K562 (cell line): ENCODE measurements at regions not wholly inside any gene's neighbourhood (a gene's known extent, or its start where the extent isn't known, plus 50 kb on each side); places are given as distances from the start of the nearest gene placed in this dataset.

Experiments
- MTA3 ChIP-seq: fragments of 450-650 bp; formaldehyde crosslinking; IDR thresholded peaks from 2 replicates; pipeline ENCODE4 v1.6.1; 2017; ENCODE audit warnings: mild to moderate bottlenecking, borderline replicate concordance
- MYBL2 ChIP-seq, 2 experiments: fragments of 450-650 bp in 1 of 2; sonication (generic) in 1 of 2; formaldehyde crosslinking in 1 of 2; IDR thresholded peaks; 2 replicates each; pipeline versions ENCODE4 v1.6.1 to v1.8.1; 2017 to 2022; ENCODE audit warnings: borderline replicate concordance in 1 of 2, inconsistent platforms in 1 of 2, low read depth in 1 of 2, mild to moderate bottlenecking in 1 of 2, missing genetic modification reagents in 1 of 2, moderate library complexity in 1 of 2
- RBFOX2 ChIP-seq: fragments of 200-400 bp; formaldehyde crosslinking; IDR thresholded peaks from 2 replicates; pipeline ENCODE4 v1.6.1; 2017; ENCODE audit warnings: low read depth, mild to moderate bottlenecking, low read length, moderate library complexity
- ZBTB7A ChIP-seq: IDR thresholded peaks from 2 replicates; pipeline ENCODE4 v1.6.1; 2011; ENCODE audit warnings: low read depth, mild to moderate bottlenecking, low read length, moderate library complexity, borderline replicate concordance; ENCODE audit not compliant: control insufficient read depth
- TF ChIP-seq, protein P1 (sequence below): fragments of 450-650 bp; IDR thresholded peaks from 2 replicates; pipeline ENCODE4 v1.6.1; 2016; ENCODE audit warnings: mild to moderate bottlenecking, moderate library complexity
- TF ChIP-seq, protein P2 (sequence below): fragments of 450-650 bp; IDR thresholded peaks from 2 replicates; pipeline ENCODE4 v1.6.1; 2016; ENCODE audit warnings: missing biosample characterization, missing genetic modification characterization
- TF ChIP-seq, protein P3 (sequence below), 3 experiments: fragments of 200-800 bp in 1 of 3; fragments of 250-450 bp in 1 of 3; fragments of 450-650 bp in 1 of 3; sonication (Bioruptor Pico) in 1 of 3; sonication (Bioruptor generic) in 1 of 3; formaldehyde crosslinking in 1 of 3; IDR thresholded peaks; 2 replicates each; pipeline versions ENCODE4 v1.6.1 to v1.8.0; 2016 to 2022; ENCODE audit warnings: mild to moderate bottlenecking in 2 of 3, missing genetic modification characterization in 2 of 3, missing compliant biosample characterization in 1 of 3, moderate library complexity in 1 of 3

DNA sequence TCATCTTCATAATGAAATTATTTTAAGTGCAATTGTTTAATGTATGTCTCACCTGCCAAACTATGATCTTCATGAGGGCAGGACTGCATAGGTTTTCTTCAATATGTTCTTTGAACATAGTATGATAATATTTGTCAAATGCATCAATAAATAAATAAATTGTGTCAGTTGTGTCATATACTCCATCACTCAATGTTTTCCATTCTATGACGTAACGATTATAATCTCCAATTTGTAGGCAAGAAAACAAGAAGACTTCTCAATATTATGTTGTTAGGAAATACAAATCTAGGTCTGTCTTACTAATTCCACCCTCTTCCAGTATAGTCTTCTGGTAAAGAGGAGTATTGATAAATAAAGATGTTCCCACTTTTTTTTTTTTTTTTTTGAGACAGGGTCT is 858.1 kb downstream of the MAFB start (continued):
- TF ChIP-seq, protein P1, sequence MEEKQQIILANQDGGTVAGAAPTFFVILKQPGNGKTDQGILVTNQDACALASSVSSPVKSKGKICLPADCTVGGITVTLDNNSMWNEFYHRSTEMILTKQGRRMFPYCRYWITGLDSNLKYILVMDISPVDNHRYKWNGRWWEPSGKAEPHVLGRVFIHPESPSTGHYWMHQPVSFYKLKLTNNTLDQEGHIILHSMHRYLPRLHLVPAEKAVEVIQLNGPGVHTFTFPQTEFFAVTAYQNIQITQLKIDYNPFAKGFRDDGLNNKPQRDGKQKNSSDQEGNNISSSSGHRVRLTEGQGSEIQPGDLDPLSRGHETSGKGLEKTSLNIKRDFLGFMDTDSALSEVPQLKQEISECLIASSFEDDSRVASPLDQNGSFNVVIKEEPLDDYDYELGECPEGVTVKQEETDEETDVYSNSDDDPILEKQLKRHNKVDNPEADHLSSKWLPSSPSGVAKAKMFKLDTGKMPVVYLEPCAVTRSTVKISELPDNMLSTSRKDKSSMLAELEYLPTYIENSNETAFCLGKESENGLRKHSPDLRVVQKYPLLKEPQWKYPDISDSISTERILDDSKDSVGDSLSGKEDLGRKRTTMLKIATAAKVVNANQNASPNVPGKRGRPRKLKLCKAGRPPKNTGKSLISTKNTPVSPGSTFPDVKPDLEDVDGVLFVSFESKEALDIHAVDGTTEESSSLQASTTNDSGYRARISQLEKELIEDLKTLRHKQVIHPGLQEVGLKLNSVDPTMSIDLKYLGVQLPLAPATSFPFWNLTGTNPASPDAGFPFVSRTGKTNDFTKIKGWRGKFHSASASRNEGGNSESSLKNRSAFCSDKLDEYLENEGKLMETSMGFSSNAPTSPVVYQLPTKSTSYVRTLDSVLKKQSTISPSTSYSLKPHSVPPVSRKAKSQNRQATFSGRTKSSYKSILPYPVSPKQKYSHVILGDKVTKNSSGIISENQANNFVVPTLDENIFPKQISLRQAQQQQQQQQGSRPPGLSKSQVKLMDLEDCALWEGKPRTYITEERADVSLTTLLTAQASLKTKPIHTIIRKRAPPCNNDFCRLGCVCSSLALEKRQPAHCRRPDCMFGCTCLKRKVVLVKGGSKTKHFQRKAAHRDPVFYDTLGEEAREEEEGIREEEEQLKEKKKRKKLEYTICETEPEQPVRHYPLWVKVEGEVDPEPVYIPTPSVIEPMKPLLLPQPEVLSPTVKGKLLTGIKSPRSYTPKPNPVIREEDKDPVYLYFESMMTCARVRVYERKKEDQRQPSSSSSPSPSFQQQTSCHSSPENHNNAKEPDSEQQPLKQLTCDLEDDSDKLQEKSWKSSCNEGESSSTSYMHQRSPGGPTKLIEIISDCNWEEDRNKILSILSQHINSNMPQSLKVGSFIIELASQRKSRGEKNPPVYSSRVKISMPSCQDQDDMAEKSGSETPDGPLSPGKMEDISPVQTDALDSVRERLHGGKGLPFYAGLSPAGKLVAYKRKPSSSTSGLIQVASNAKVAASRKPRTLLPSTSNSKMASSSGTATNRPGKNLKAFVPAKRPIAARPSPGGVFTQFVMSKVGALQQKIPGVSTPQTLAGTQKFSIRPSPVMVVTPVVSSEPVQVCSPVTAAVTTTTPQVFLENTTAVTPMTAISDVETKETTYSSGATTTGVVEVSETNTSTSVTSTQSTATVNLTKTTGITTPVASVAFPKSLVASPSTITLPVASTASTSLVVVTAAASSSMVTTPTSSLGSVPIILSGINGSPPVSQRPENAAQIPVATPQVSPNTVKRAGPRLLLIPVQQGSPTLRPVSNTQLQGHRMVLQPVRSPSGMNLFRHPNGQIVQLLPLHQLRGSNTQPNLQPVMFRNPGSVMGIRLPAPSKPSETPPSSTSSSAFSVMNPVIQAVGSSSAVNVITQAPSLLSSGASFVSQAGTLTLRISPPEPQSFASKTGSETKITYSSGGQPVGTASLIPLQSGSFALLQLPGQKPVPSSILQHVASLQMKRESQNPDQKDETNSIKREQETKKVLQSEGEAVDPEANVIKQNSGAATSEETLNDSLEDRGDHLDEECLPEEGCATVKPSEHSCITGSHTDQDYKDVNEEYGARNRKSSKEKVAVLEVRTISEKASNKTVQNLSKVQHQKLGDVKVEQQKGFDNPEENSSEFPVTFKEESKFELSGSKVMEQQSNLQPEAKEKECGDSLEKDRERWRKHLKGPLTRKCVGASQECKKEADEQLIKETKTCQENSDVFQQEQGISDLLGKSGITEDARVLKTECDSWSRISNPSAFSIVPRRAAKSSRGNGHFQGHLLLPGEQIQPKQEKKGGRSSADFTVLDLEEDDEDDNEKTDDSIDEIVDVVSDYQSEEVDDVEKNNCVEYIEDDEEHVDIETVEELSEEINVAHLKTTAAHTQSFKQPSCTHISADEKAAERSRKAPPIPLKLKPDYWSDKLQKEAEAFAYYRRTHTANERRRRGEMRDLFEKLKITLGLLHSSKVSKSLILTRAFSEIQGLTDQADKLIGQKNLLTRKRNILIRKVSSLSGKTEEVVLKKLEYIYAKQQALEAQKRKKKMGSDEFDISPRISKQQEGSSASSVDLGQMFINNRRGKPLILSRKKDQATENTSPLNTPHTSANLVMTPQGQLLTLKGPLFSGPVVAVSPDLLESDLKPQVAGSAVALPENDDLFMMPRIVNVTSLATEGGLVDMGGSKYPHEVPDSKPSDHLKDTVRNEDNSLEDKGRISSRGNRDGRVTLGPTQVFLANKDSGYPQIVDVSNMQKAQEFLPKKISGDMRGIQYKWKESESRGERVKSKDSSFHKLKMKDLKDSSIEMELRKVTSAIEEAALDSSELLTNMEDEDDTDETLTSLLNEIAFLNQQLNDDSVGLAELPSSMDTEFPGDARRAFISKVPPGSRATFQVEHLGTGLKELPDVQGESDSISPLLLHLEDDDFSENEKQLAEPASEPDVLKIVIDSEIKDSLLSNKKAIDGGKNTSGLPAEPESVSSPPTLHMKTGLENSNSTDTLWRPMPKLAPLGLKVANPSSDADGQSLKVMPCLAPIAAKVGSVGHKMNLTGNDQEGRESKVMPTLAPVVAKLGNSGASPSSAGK, result no peak
- no peak for TF ChIP-seq ZBTB7A
- TF ChIP-seq, protein P2, sequence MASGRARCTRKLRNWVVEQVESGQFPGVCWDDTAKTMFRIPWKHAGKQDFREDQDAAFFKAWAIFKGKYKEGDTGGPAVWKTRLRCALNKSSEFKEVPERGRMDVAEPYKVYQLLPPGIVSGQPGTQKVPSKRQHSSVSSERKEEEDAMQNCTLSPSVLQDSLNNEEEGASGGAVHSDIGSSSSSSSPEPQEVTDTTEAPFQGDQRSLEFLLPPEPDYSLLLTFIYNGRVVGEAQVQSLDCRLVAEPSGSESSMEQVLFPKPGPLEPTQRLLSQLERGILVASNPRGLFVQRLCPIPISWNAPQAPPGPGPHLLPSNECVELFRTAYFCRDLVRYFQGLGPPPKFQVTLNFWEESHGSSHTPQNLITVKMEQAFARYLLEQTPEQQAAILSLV, result no peak
- TF ChIP-seq, protein P3, sequence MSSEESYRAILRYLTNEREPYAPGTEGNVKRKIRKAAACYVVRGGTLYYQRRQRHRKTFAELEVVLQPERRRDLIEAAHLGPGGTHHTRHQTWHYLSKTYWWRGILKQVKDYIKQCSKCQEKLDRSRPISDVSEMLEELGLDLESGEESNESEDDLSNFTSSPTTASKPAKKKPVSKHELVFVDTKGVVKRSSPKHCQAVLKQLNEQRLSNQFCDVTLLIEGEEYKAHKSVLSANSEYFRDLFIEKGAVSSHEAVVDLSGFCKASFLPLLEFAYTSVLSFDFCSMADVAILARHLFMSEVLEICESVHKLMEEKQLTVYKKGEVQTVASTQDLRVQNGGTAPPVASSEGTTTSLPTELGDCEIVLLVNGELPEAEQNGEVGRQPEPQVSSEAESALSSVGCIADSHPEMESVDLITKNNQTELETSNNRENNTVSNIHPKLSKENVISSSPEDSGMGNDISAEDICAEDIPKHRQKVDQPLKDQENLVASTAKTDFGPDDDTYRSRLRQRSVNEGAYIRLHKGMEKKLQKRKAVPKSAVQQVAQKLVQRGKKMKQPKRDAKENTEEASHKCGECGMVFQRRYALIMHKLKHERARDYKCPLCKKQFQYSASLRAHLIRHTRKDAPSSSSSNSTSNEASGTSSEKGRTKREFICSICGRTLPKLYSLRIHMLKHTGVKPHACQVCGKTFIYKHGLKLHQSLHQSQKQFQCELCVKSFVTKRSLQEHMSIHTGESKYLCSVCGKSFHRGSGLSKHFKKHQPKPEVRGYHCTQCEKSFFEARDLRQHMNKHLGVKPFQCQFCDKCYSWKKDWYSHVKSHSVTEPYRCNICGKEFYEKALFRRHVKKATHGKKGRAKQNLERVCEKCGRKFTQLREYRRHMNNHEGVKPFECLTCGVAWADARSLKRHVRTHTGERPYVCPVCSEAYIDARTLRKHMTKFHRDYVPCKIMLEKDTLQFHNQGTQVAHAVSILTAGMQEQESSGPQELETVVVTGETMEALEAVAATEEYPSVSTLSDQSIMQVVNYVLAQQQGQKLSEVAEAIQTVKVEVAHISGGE (CRISPR knock-in tag; IDR thresholded peaks at IDR 0.05), result no peak
- no peak for TF ChIP-seq RBFOX2
- TF ChIP-seq MTA3, result no peak
- TF ChIP-seq MYBL2 (IDR thresholded peaks at IDR 0.05; ENCODE audit: low read depth), result no peak
- no peak for TF ChIP-seq MYBL2 (CRISPR knock-in tag; IDR thresholded peaks at IDR 0.05; ENCODE audit: borderline replicate concordance)
